ENCODE measurements at regions not wholly inside any gene's neighbourhood (a gene's known extent, or its start where the extent isn't known, plus 50 kb on each side); places are given as distances from the start of the nearest gene placed in this dataset.

DNA sequence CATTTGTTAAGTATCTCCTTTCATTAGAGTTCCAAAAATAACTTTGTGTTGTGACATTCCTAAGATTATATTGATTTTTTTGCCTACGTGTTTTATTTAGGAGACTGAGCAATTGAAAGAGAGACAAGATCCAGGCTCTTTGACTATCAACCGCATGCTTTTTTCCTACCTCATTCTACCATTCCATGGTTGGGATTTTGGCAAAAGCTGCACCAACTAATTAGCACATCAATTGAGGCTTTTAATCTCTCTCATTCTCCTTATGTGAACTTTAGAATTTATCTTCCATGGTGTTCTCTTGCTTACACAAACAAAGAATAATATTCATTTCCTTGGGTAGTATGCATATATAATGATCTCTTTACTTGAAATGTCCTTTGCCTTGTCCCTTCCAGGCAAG is 338.7 kb upstream of the SMC2 start:
- no peak overlapping the region for H3K4me2 ChIP-seq (ENCODE audit: low read length)
- H3K79me2 ChIP-seq (ENCODE audit: insufficient read depth, low read length): no peaks in the 10 kb centered on the region
- TF ChIP-seq EZH2 (IDR thresholded peaks at IDR 0.05; ENCODE audit: borderline replicate concordance, low read length): no peak
- TF ChIP-seq, protein P1, sequence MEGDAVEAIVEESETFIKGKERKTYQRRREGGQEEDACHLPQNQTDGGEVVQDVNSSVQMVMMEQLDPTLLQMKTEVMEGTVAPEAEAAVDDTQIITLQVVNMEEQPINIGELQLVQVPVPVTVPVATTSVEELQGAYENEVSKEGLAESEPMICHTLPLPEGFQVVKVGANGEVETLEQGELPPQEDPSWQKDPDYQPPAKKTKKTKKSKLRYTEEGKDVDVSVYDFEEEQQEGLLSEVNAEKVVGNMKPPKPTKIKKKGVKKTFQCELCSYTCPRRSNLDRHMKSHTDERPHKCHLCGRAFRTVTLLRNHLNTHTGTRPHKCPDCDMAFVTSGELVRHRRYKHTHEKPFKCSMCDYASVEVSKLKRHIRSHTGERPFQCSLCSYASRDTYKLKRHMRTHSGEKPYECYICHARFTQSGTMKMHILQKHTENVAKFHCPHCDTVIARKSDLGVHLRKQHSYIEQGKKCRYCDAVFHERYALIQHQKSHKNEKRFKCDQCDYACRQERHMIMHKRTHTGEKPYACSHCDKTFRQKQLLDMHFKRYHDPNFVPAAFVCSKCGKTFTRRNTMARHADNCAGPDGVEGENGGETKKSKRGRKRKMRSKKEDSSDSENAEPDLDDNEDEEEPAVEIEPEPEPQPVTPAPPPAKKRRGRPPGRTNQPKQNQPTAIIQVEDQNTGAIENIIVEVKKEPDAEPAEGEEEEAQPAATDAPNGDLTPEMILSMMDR (IDR thresholded peaks at IDR 0.05; ENCODE audit: low read length): no peak
- H3K4me1 ChIP-seq (ENCODE audit: insufficient read depth, low read length, severe bottlenecking): no peaks in the 10 kb centered on the region
- H3K9me2 ChIP-seq (ENCODE audit: low read depth, low read length): no peaks in the 10 kb centered on the region; the same call in 1 of the 2 replicates
- H4K20me1 ChIP-seq (ENCODE audit: insufficient read depth, low read length): no peaks in the 10 kb centered on the region
- no peaks in the 10 kb centered on the region for H3F3A ChIP-seq (ENCODE audit: insufficient read depth, low read length)
- H2AFZ ChIP-seq (ENCODE audit: low read length): no peak overlapping the region
- no peaks in the 10 kb centered on the region for H3K27me3 ChIP-seq (ENCODE audit: insufficient read depth, low read length)
- H3K9ac ChIP-seq (ENCODE audit: low read length): no peak overlapping the region
- no peak overlapping the region for H3K4me3 ChIP-seq (ENCODE audit: low read depth, low read length, poor library complexity, severe bottlenecking)
- H3K36me3 ChIP-seq (ENCODE audit: insufficient read depth, low read length): no peaks in the 10 kb centered on the region
- H3K27ac ChIP-seq (ENCODE audit: low read depth, low read length, poor library complexity, severe bottlenecking): no peak overlapping the region
- H3K9me3 ChIP-seq (ENCODE audit: low read length): no peaks in the 10 kb centered on the region

DNA sequence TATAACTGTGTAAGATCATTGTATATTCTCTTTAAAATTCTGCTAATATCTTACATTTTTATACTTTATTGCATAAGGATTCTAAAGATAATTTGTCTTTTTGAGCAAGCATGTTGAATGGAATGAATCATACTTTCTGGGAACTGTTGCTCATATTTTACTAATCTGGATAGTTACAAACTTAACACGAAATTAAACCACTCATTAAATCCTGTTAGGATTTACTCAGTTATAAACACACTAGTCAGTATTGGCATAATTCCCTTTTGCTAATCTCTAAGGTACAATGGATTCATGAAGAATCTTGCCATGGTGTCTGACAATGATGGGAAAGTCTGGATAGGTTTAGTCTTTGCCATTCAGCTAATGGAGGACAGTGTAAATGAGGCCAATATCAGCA is 338.1 kb upstream of the SMC2 start:
- H3K79me2 ChIP-seq (ENCODE audit: insufficient read depth, low read length): no peaks in the 10 kb centered on the region
- no peak for TF ChIP-seq EZH2 (IDR thresholded peaks at IDR 0.05; ENCODE audit: borderline replicate concordance, low read length)
- TF ChIP-seq, protein P1 (IDR thresholded peaks at IDR 0.05; ENCODE audit: low read length): no peak
- no peaks in the 10 kb centered on the region for H3K36me3 ChIP-seq (ENCODE audit: insufficient read depth, low read length)
- no peaks in the 10 kb centered on the region for H4K20me1 ChIP-seq (ENCODE audit: insufficient read depth, low read length)
- H2AFZ ChIP-seq (ENCODE audit: low read length): no peak overlapping the region
- H3K9ac ChIP-seq (ENCODE audit: low read length): no peak overlapping the region
- H3F3A ChIP-seq (ENCODE audit: insufficient read depth, low read length): no peaks in the 10 kb centered on the region
- H3K27ac ChIP-seq (ENCODE audit: low read depth, low read length, poor library complexity, severe bottlenecking): no peak overlapping the region
- no peak overlapping the region for H3K4me2 ChIP-seq (ENCODE audit: low read length)
- no peaks in the 10 kb centered on the region for H3K4me1 ChIP-seq (ENCODE audit: insufficient read depth, low read length, severe bottlenecking)
- no peaks in the 10 kb centered on the region; the same call in 1 of the 2 replicates for H3K9me2 ChIP-seq (ENCODE audit: low read depth, low read length)
- H3K9me3 ChIP-seq (ENCODE audit: low read length): no peaks in the 10 kb centered on the region
- no peaks in the 10 kb centered on the region for H3K27me3 ChIP-seq (ENCODE audit: insufficient read depth, low read length)
- H3K4me3 ChIP-seq (ENCODE audit: low read depth, low read length, poor library complexity, severe bottlenecking): no peak overlapping the region

DNA sequence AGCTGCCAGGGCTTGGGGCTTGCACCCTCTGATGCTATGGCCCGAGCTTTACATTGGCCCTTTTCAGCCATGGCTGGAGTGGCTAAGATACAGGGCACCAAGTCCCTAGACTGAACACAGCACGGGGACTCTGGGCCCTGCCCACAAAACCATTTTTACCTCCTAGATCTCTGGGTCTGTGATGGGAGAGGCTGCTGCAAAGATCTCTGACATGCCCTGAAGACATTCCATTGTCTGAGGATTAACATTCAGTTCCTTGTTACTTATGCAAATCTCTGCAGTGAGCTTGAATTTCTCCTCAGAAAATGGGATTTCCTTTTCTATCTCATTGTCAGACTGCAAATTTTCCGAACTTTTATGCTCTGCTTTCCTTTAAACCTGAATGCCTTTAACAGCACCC is 337.0 kb upstream of the SMC2 start:
- no peaks in the 10 kb centered on the region for H3K9me3 ChIP-seq (ENCODE audit: low read length)
- H3K27me3 ChIP-seq (ENCODE audit: insufficient read depth, low read length): no peaks in the 10 kb centered on the region
- TF ChIP-seq EZH2 (IDR thresholded peaks at IDR 0.05; ENCODE audit: borderline replicate concordance, low read length): no peak
- TF ChIP-seq, protein P1 (IDR thresholded peaks at IDR 0.05; ENCODE audit: low read length): no peak
- H3F3A ChIP-seq (ENCODE audit: insufficient read depth, low read length): no peaks in the 10 kb centered on the region
- no peak overlapping the region for H3K27ac ChIP-seq (ENCODE audit: low read depth, low read length, poor library complexity, severe bottlenecking)
- no peak overlapping the region for H3K9ac ChIP-seq (ENCODE audit: low read length)
- H3K4me3 ChIP-seq (ENCODE audit: low read depth, low read length, poor library complexity, severe bottlenecking): no peak overlapping the region
- no peaks in the 10 kb centered on the region for H4K20me1 ChIP-seq (ENCODE audit: insufficient read depth, low read length)
- H3K4me2 ChIP-seq (ENCODE audit: low read length): no peak overlapping the region
- H2AFZ ChIP-seq (ENCODE audit: low read length): no peak overlapping the region
- no peaks in the 10 kb centered on the region for H3K4me1 ChIP-seq (ENCODE audit: insufficient read depth, low read length, severe bottlenecking)
- H3K79me2 ChIP-seq (ENCODE audit: insufficient read depth, low read length): no peaks in the 10 kb centered on the region
- H3K36me3 ChIP-seq (ENCODE audit: insufficient read depth, low read length): no peaks in the 10 kb centered on the region
- H3K9me2 ChIP-seq (ENCODE audit: low read depth, low read length): no peaks in the 10 kb centered on the region; the same call in 1 of the 2 replicates
